NCI-H524 (cell line): ENCODE measurements at regions not wholly inside any gene's neighbourhood (a gene's known extent, or its start where the extent isn't known, plus 50 kb on each side); places are given as distances from the start of the nearest gene placed in this dataset.
A peak's percentile ranks its signal among the peaks of the same experiment; 100 is the strongest.
"Not testable (repeated sequence)": the region's sequence is repeated elsewhere in the genome, so short reads cannot be mapped to it uniquely, and the experiment has no call there.

Source experiments
- DNase-seq, 2 experiments: peaks; one replicate each; lab custom pipeline; 2025; lab: John Stamatoyannopoulos, UW

GRCh38 chr1:54474310-54475251 is 68.4 kb upstream of the SSBP3 start:
- peak; percentile 71 to 85 for DNase-seq

- no peak for DNase-seq
Measured at GRCh38 chr1:54471588-54471987, 65.4 kb upstream of the SSBP3 start.

- DNase-seq: not testable (repeated sequence)
Measured at GRCh38 chr1:54469444-54469843, 63.2 kb upstream of the SSBP3 start.

GRCh38 chr1:54468288-54469084 is 62.3 kb upstream of the SSBP3 start:
- not testable (repeated sequence) for DNase-seq

GRCh38 chr1:54465351-54465811 is 59.2 kb upstream of the SSBP3 start:
- no peak for DNase-seq

GRCh38 chr1:54464477-54465146 is 58.4 kb upstream of the SSBP3 start:
- DNase-seq: no peak

- DNase-seq: no peak
Measured at GRCh38 chr1:54464031-54464476, 57.9 kb upstream of the SSBP3 start.

- no peak for DNase-seq
Measured at GRCh38 chr1:54463259-54464030, 57.3 kb upstream of the SSBP3 start.

GRCh38 chr1:54462597-54463258 is 56.5 kb upstream of the SSBP3 start:
- DNase-seq: no peak

GRCh38 chr1:54461731-54462596 is 55.8 kb upstream of the SSBP3 start:
- no peak for DNase-seq

- DNase-seq: no peak
Measured at GRCh38 chr1:54460861-54461387, 54.7 kb upstream of the SSBP3 start.

- no peak for DNase-seq
Measured at GRCh38 chr1:54460351-54460750, 54.2 kb upstream of the SSBP3 start.

GRCh38 chr1:54459726-54460191 is 53.6 kb upstream of the SSBP3 start:
- peak in 1 of 2 experiments; percentile 68 for DNase-seq

GRCh38 chr1:54459140-54459539 is 52.9 kb upstream of the SSBP3 start:
- DNase-seq: no peak

GRCh38 chr1:54456921-54457529 is 50.8 kb upstream of the SSBP3 start:
- DNase-seq: no peak

GRCh38 chr1:54456361-54456760 is 50.2 kb upstream of the SSBP3 start:
- no peak for DNase-seq
